ENCODE measurements at regions not wholly inside any gene's neighbourhood (a gene's known extent, or its start where the extent isn't known, plus 50 kb on each side); places are given as distances from the start of the nearest gene placed in this dataset.

DNA sequence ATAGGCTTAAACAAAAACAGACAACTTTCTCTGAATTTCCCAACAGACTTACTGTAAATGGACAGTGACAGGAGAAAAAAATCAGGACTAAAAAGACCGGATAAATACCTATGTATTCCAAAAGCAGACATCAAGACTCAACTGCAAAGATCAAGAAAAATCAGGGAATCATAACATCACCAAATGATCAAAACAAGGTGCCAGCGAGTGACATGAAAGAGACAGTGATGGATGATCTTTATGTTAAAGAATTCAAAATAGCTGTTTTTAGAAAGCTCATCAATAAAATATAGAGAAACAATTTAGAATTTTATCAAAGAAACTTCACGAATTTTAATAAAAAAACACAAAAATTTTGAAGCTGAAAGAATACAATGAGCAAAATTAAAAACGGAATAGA lies 952.5 kb upstream of the ATXN7L3B start:
- H3K9me3 Mint-ChIP-seq (ENCODE audit: insufficient read depth), result peaks cover 5% of the 10 kb centered on the region
- no peak overlapping the region for H3K27ac ChIP-seq (ENCODE audit: low read length in 2 of 2)
- no peaks in the 10 kb centered on the region for H3K4me1 ChIP-seq (ENCODE audit: control insufficient read depth in 2 of 2, insufficient read depth in 2 of 2, low read length in 2 of 2)
- intact Hi-C loops (cut with micrococcal nuclease), result no loop called here
- no peak overlapping the region for H2AFZ ChIP-seq (ENCODE audit: insufficient read depth, low read depth, low read length, poor library complexity, severe bottlenecking)
- no peaks in the 10 kb centered on the region for H4K20me1 ChIP-seq (ENCODE audit: control insufficient read depth, insufficient read depth, low read length, poor library complexity, severe bottlenecking)
- peaks cover 0 to 9% (median 0%) of the 10 kb centered on the region in 3 donors for H3K9me3 ChIP-seq (ENCODE audit: control extremely low read depth in 1 of 3, control insufficient read depth in 2 of 3, insufficient read depth in 1 of 3, low read length in 2 of 3)
- ATAC-seq (ENCODE audit: low read depth), result no peak
- H3K27me3 ChIP-seq (replicated peaks in 1 of 4; ENCODE audit: control extremely low read depth in 1 of 4, control insufficient read depth in 3 of 4, insufficient read depth in 4 of 4, low read length in 3 of 4), result no peaks in the 10 kb centered on the region
- no peak overlapping the region for H3K9ac ChIP-seq (ENCODE audit: low read length)
- POLR2A ChIA-PET, result no interaction called here
- H3K4me2 ChIP-seq (replicated peaks; ENCODE audit: low read depth, low read length, poor library complexity, severe bottlenecking), result no peak overlapping the region
- DNase-seq, result no peak
- TF ChIP-seq, protein P1, sequence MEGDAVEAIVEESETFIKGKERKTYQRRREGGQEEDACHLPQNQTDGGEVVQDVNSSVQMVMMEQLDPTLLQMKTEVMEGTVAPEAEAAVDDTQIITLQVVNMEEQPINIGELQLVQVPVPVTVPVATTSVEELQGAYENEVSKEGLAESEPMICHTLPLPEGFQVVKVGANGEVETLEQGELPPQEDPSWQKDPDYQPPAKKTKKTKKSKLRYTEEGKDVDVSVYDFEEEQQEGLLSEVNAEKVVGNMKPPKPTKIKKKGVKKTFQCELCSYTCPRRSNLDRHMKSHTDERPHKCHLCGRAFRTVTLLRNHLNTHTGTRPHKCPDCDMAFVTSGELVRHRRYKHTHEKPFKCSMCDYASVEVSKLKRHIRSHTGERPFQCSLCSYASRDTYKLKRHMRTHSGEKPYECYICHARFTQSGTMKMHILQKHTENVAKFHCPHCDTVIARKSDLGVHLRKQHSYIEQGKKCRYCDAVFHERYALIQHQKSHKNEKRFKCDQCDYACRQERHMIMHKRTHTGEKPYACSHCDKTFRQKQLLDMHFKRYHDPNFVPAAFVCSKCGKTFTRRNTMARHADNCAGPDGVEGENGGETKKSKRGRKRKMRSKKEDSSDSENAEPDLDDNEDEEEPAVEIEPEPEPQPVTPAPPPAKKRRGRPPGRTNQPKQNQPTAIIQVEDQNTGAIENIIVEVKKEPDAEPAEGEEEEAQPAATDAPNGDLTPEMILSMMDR (IDR thresholded peaks at IDR 0.05), result no peak
- TF ChIP-seq EZH2 (IDR thresholded peaks at IDR 0.05; ENCODE audit: borderline replicate concordance, insufficient read depth, low read depth, low read length, poor library complexity, severe bottlenecking), result no peak
- H3K4me1 Mint-ChIP-seq, result no peaks in the 10 kb centered on the region
- WGBS (ENCODE audit: insufficient coverage), result no CpG with 5 or more reads among the region's 4 CpGs
- no peak overlapping the region for H3K4me3 Mint-ChIP-seq
- no peak overlapping the region for H3K4me3 ChIP-seq (ENCODE audit: control extremely low read depth in 1 of 5, extremely low read depth in 1 of 5, insufficient read depth in 1 of 5, low read depth in 2 of 5, low read length in 4 of 5)
- no peaks in the 10 kb centered on the region for H3K79me2 ChIP-seq (ENCODE audit: control insufficient read depth, insufficient read depth, low read length)
- no peak overlapping the region for H3K27ac Mint-ChIP-seq
- H3K27me3 Mint-ChIP-seq, result no peaks in the 10 kb centered on the region
- H3K36me3 ChIP-seq (replicated peaks in 1 of 2; ENCODE audit: control extremely low read depth in 1 of 2, control insufficient read depth in 1 of 2, extremely low read depth in 1 of 2, insufficient read depth in 2 of 2, low read length in 1 of 2), result no peaks in the 10 kb centered on the region
- CTCF ChIA-PET, result no interaction called here

DNA sequence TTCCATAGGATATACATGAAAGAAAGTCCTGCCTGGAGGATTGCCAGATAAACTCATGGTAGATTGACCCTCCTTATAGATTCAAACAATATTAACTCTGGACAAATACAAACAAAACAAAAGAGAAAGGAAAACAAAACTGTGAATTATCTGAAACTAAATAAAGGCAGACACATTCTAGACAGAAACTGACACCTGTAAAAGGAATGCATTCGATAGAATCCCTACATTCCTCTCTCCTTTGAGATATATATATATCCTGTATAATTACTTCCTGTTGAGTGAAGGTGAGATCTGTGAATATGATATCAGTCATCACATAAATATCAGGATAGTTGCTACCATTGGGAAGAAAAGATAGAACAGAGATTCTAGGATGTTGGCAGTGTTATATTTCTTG lies 948.4 kb upstream of the ATXN7L3B start:
- POLR2A ChIA-PET, result no interaction called here
- Mint-ChIP-seq H3K27ac (no peak overlapping the region), H3K4me1 (no peaks in the 10 kb centered on the region), H3K4me3 (no peak overlapping the region), H3K27me3 (no peaks in the 10 kb centered on the region), H3K9me3 (ENCODE audit: insufficient read depth) (peaks cover 7% of the 10 kb centered on the region)
- no CpG with 5 or more reads among the region's 1 CpG for WGBS (ENCODE audit: insufficient coverage)
- no peaks in the 10 kb centered on the region for H3K9me3 ChIP-seq (ENCODE audit: control extremely low read depth in 1 of 3, control insufficient read depth in 2 of 3, insufficient read depth in 1 of 3, low read length in 2 of 3)
- H2AFZ ChIP-seq (ENCODE audit: insufficient read depth, low read depth, low read length, poor library complexity, severe bottlenecking), result no peak overlapping the region
- no peak for ATAC-seq (ENCODE audit: low read depth)
- H3K4me2 ChIP-seq (replicated peaks; ENCODE audit: low read depth, low read length, poor library complexity, severe bottlenecking), result no peak overlapping the region
- H3K4me3 ChIP-seq (ENCODE audit: control extremely low read depth in 1 of 5, extremely low read depth in 1 of 5, insufficient read depth in 1 of 5, low read depth in 2 of 5, low read length in 4 of 5), result no peak overlapping the region
- no peak overlapping the region for H3K9ac ChIP-seq (ENCODE audit: low read length)
- H4K20me1 ChIP-seq (ENCODE audit: control insufficient read depth, insufficient read depth, low read length, poor library complexity, severe bottlenecking), result no peaks in the 10 kb centered on the region
- TF ChIP-seq, protein P1 (IDR thresholded peaks at IDR 0.05), result no peak
- TF ChIP-seq EZH2 (IDR thresholded peaks at IDR 0.05; ENCODE audit: borderline replicate concordance, insufficient read depth, low read depth, low read length, poor library complexity, severe bottlenecking), result no peak
- H3K27me3 ChIP-seq (replicated peaks in 1 of 4; ENCODE audit: control extremely low read depth in 1 of 4, control insufficient read depth in 3 of 4, insufficient read depth in 4 of 4, low read length in 3 of 4), result no peaks in the 10 kb centered on the region
- no peak for DNase-seq
- H3K4me1 ChIP-seq (ENCODE audit: control insufficient read depth in 2 of 2, insufficient read depth in 2 of 2, low read length in 2 of 2), result no peaks in the 10 kb centered on the region
- no peak overlapping the region for H3K27ac ChIP-seq (ENCODE audit: low read length in 2 of 2)
- H3K79me2 ChIP-seq (ENCODE audit: control insufficient read depth, insufficient read depth, low read length), result no peaks in the 10 kb centered on the region
- no peaks in the 10 kb centered on the region for H3K36me3 ChIP-seq (replicated peaks in 1 of 2; ENCODE audit: control extremely low read depth in 1 of 2, control insufficient read depth in 1 of 2, extremely low read depth in 1 of 2, insufficient read depth in 2 of 2, low read length in 1 of 2)
- CTCF ChIA-PET, result no interaction called here
- intact Hi-C loops (cut with micrococcal nuclease), result no loop called here

All from B cell (primary cell).